Sciatic nerve (tissue), 2 donors: ENCODE measurements at regions not wholly inside any gene's neighbourhood (a gene's known extent, or its start where the extent isn't known, plus 50 kb on each side); places are given as distances from the start of the nearest gene placed in this dataset.

Experiments used
- ATAC-seq: fragments of 200-7000 bp; cut with Tn5 transposase; one replicate; pipeline ENCODE4 v1.9.1; 2020; ENCODE audit warnings: mild to moderate bottlenecking, moderate library complexity
- DNase-seq: peaks from one replicate; pipeline ENCODE4 v3.0.0-alpha.2; 2020; ENCODE audit warnings: low spot score
- intact Hi-C: fragments of 100-400 bp; cut with DNase I; formaldehyde crosslinking; loops from one replicate; pipeline ENCODE4 v1.14.2; 2022
- donor health status: DM: no; HTN: no; CAD: no.
- donor health status: DM: no; HTN: no; CAD: no.

- intact Hi-C loops: no loop called here
- peak; percentile 27 for ATAC-seq
- no peak for DNase-seq
These were observed 128.3 kb downstream of the PJA1 start for GRCh38 chrX:69036674-69037573.

DNA sequence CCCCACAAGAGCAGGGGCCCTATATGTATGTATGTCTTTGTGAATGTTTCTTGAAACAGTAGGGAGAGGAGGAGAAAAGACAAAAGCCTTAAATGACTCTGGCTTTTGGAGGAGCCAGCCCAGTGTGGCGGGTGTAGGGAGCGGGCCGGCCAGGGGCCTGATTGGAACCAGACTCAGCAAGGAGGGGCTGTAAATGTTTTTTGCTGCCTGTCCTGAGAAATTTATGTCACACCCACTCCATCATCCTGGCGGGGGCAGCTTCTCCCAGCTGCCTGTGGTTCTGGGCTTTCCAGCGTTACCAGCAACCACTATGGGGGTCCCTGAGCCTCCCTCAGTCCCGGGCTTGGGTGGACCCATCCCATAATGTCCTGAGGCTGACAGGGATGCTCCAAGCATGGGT is 130.8 kb downstream of the PJA1 start:
- intact Hi-C loops: no loop called here
- no peak for ATAC-seq
- no peak for DNase-seq

DNA sequence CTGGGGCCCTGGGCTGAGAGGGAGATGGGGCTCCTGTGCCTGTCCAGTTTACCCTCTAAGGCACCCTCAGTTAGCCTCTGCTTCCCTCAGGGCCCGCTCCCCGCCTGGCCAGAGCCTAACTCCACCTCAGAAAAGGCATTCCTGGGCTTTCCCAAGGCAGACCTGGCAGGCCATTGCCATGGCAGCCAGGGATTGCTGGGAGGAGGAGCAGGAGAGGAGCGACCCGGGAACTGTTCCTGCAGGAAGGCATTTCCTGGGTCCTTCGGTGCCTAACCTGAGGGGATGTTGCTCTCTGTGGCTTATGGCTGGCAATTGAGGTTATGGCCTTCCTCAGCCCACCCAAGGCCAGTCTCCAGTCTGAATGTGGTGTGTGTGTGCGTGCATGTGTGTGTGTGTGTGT is 131.3 kb downstream of the PJA1 start:
- ATAC-seq (peak; percentile 14), DNase-seq (no peak)
- intact Hi-C loops: no loop called here

GRCh38 chrX:69032601-69033000 is 132.7 kb downstream of the PJA1 start:
- ATAC-seq (no peak), DNase-seq (no peak)
- intact Hi-C loops: no loop called here

GRCh38 chrX:69031971-69032391 is 133.3 kb downstream of the PJA1 start:
- DNase-seq (no peak), ATAC-seq (no peak)

DNA sequence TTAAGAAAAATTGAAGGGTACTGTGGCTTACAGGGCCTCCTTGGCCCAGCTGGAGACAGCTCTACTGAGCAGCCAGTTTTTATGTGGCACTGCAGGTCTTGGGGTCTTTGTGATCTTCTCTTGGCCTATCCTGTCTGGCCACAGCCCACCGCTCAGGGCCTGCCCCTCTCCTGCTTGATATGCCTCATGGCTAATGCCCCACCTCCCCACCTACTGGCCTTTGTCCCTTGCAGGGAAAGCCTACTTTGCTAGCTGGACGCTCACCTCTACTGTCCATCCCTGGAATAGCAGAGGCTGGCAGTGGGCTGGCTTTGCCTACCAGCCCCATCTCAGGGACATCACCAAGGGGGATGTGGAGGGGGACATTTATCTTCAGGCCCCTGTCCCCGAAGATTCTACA is 134.1 kb downstream of the PJA1 start:
- DNase-seq (no peak), ATAC-seq (no peak)
- intact Hi-C loops: no loop called here

More at GRCh38 chrX:69031971-69032391, 133.3 kb downstream of the PJA1 start:
- intact Hi-C loops: no loop called here

GRCh38 chrX:69029771-69030170 is 135.5 kb downstream of the PJA1 start:
- DNase-seq: no peak
- intact Hi-C loops: no loop called here
- ATAC-seq: no peak

GRCh38 chrX:69028761-69029120 is 136.5 kb downstream of the PJA1 start:
- ATAC-seq (no peak), DNase-seq (no peak)
- intact Hi-C loops: no loop called here

- no peak for DNase-seq
- ATAC-seq: no peak
- intact Hi-C loops: no loop called here
These were observed 137.1 kb downstream of the PJA1 start for GRCh38 chrX:69028006-69028760.

GRCh38 chrX:69027181-69028005 is 137.9 kb downstream of the PJA1 start:
- DNase-seq: no peak
- peak; percentile 13 for ATAC-seq
- intact Hi-C loops: no loop called here

GRCh38 chrX:69025802-69026301 is 139.4 kb downstream of the PJA1 start:
- no peak for ATAC-seq
- no peak for DNase-seq
- intact Hi-C loops: no loop called here

DNA sequence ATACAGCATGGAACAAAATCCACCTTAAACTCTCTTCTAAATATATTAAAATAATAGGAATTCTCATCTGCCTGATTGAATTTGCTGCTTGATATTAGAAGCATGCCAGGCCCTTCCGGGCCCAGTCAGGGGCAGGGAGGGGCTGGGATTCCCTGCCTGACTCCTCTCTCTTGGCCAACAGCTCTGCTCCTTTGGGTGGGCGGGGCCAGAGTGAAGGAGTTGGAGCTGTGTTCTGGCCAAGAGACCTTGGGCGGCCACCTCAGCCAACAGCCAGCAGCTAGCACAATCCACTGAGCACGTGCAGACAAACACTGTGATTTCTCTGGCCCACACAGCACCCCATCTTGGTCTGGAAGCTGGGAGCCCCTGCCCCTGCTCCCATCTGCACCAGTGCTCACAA is 140.3 kb downstream of the PJA1 start:
- DNase-seq (peak; percentile 82), ATAC-seq (peak; percentile 92)
- intact Hi-C loops: no loop called here

DNA sequence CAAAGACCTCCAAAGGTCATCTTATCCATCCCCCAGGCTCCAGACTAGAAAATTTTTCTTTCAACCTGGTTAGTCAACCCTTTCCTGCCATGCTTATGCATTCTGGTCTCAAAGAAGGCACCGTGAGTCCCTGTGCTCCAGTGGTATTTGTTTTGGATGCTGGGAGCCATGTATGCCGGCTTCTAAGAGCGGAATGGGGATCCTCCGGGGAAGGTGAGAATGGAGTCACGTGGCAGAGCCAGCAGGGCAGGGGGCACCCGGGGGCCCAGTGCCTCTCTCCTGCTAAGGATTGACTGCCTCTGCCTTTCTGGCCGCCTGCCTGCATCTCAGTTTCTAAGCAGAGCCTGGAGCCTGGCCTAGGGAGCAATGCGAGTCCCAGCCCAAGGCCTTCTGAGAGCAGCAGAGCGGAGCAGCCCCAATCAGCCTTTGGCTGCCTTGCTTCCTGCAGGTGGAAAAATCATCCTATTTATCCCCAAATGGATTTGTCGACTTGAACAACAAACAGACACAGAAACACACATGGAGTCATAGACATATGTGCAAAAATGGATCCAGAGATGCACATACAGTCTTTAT is 141.0 kb downstream of the PJA1 start:
- intact Hi-C loops: no loop called here
- ATAC-seq: peak; percentile 48
- no peak for DNase-seq

DNA sequence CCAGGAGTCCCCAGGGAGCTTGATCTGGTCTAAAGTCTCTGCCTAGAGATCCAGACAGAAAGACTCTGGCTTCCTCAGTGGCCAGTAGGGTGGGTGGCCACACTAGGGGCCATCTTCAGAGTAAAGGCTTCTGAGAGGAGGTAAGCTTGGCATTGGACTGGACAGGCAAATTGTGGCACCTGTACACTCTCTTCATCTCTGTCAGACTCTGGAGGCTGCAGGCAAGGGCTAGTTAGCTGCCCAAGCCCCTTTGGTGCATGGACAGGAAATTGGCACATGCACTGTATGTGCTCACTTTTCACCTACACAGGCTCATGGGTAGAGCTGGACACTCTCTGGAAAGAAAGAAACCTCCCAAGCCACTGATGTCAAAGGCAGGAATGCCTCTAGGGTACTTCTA is 142.8 kb downstream of the PJA1 start:
- DNase-seq: no peak
- no peak for ATAC-seq
- intact Hi-C loops: no loop called here

GRCh38 chrX:69021141-69021960 is 143.9 kb downstream of the PJA1 start:
- intact Hi-C loops: no loop called here
- ATAC-seq: no peak
- no peak for DNase-seq

GRCh38 chrX:69020316-69020715 is 144.9 kb downstream of the PJA1 start:
- intact Hi-C loops: no loop called here
- ATAC-seq (no peak), DNase-seq (no peak)

- intact Hi-C loops: no loop called here
- ATAC-seq (no peak), DNase-seq (no peak)
These were observed 146.0 kb downstream of the PJA1 start for GRCh38 chrX:69019073-69019890.
